CD14-positive monocyte (primary cell): ENCODE measurements at regions not wholly inside any gene's neighbourhood (a gene's known extent, or its start where the extent isn't known, plus 50 kb on each side); places are given as distances from the start of the nearest gene placed in this dataset.

Experiments
- DNase-seq, 3 donors: peaks; one replicate each; pipeline ENCODE4 v3.0.0-alpha.2; 2011 to 2022
- H2AFZ ChIP-seq: 2 replicates; pipeline ENCODE4 v1.6.0; 2012; ENCODE audit warnings: mild to moderate bottlenecking, low read depth, low read length, inconsistent platforms; ENCODE audit not compliant: insufficient read depth, poor library complexity, severe bottlenecking
- H3K27ac ChIP-seq, 2 donors: 1 replicate in 1 of 2; 2 replicates in 1 of 2; pipeline ENCODE4 v1.5.1; 2012 to 2013; ENCODE audit warnings: low read length in 2 of 2, control low read depth in 1 of 2, inconsistent platforms in 1 of 2, low read depth in 1 of 2, mild to moderate bottlenecking in 1 of 2
- H3K27me3 ChIP-seq, 2 donors: one replicate each; pipeline versions ENCODE4 v1.6.0 to v1.6.1; 2011 to 2013; ENCODE audit warnings: low read length in 2 of 2; ENCODE audit not compliant: control insufficient read depth in 2 of 2, insufficient read depth in 2 of 2
- H3K36me3 ChIP-seq, 2 donors: replicated peaks in 1 of 2; 1 replicate in 1 of 2; 2 replicates in 1 of 2; pipeline versions ENCODE4 v1.5.1 to v1.6.1; 2012 to 2013; ENCODE audit warnings: low read length in 2 of 2, control low read depth in 1 of 2, inconsistent platforms in 1 of 2, mild to moderate bottlenecking in 1 of 2; ENCODE audit not compliant: insufficient read depth in 2 of 2, control insufficient read depth in 1 of 2
- H3K4me1 ChIP-seq, 2 donors: 1 replicate in 1 of 2; 2 replicates in 1 of 2; pipeline versions ENCODE4 v1.5.1 to v1.6.1; 2012 to 2013; ENCODE audit warnings: low read length in 2 of 2, control low read depth in 1 of 2, inconsistent platforms in 1 of 2, mild to moderate bottlenecking in 1 of 2, moderate library complexity in 1 of 2; ENCODE audit not compliant: insufficient read depth in 2 of 2, control insufficient read depth in 1 of 2
- H3K4me2 ChIP-seq: replicated peaks from 2 replicates; pipeline ENCODE3; 2012; ENCODE audit warnings: low read length, moderate library complexity, mild to moderate bottlenecking; ENCODE audit not compliant: poor library complexity, severe bottlenecking; ENCODE audit errors: extremely low read depth
- H3K4me3 ChIP-seq, 3 experiments: fragments of 200-600 bp in 1 of 3; sonication (generic) in 1 of 3; replicated peaks in 1 of 3; 1 replicate in 2 of 3; 2 replicates in 1 of 3; pipeline ENCODE4 v1.5.1; 2011 to 2013; ENCODE audit warnings: low read length in 3 of 3, mild to moderate bottlenecking in 3 of 3, control low read depth in 2 of 3, low read depth in 2 of 3, inconsistent platforms in 1 of 3, moderate library complexity in 1 of 3
- H3K79me2 ChIP-seq: 2 replicates; pipeline ENCODE4 v1.6.0; 2012; ENCODE audit warnings: mild to moderate bottlenecking, control low read depth, inconsistent platforms, low read length, moderate library complexity; ENCODE audit not compliant: insufficient read depth
- H3K9ac ChIP-seq: 2 replicates; pipeline ENCODE4 v1.6.0; 2017; ENCODE audit warnings: low read length, mild to moderate bottlenecking; ENCODE audit not compliant: insufficient read depth, poor library complexity, severe bottlenecking
- H3K9me3 ChIP-seq, 2 donors: replicated peaks in 1 of 2; 1 replicate in 1 of 2; 2 replicates in 1 of 2; pipeline versions ENCODE4 v1.5.1 to v1.6.1; 2012 to 2013; ENCODE audit warnings: low read length in 2 of 2, control low read depth in 1 of 2; ENCODE audit not compliant: control insufficient read depth in 1 of 2, insufficient read depth in 1 of 2
- H4K20me1 ChIP-seq: 2 replicates; pipeline ENCODE4 v1.6.0; 2012; ENCODE audit warnings: mild to moderate bottlenecking, low read length, control low read depth, moderate library complexity; ENCODE audit not compliant: insufficient read depth
- H3K27ac Mint-ChIP-seq, 7 donors: one replicate each; pipeline ENCODE4 v1.8.0; 2020; ENCODE audit warnings: mild to moderate bottlenecking in 7 of 7, mixed read lengths in 7 of 7, moderate library complexity in 6 of 7, inconsistent platforms in 2 of 7
- H3K27me3 Mint-ChIP-seq, 3 donors: one replicate each; pipeline ENCODE4 v1.8.0; 2021 to 2022; ENCODE audit warnings: low read depth in 3 of 3, mild to moderate bottlenecking in 3 of 3, mixed read lengths in 3 of 3, moderate library complexity in 3 of 3, inconsistent platforms in 1 of 3
- H3K36me3 Mint-ChIP-seq, 2 donors: one replicate each; pipeline ENCODE4 v1.8.0; 2020; ENCODE audit warnings: mixed read lengths in 2 of 2, inconsistent platforms in 1 of 2, mild to moderate bottlenecking in 1 of 2
- H3K4me1 Mint-ChIP-seq: one replicate; pipeline ENCODE4 v1.8.0; 2020; ENCODE audit warnings: mild to moderate bottlenecking, mixed read lengths
- H3K4me3 Mint-ChIP-seq, 2 donors: one replicate each; pipeline ENCODE4 v1.8.0; 2020; ENCODE audit warnings: mild to moderate bottlenecking in 2 of 2, mixed read lengths in 2 of 2, moderate library complexity in 1 of 2
- H3K9me3 Mint-ChIP-seq, 7 donors: one replicate each; pipeline ENCODE4 v1.8.0; 2020 to 2022; ENCODE audit warnings: mixed read lengths in 7 of 7, mild to moderate bottlenecking in 6 of 7, moderate library complexity in 6 of 7, inconsistent platforms in 2 of 7
- WGBS: methylation state at CpG from one replicate; pipeline ENCODE4 v1.1.5; 2013; ENCODE audit warnings: missing lambda C conversion rate; ENCODE audit not compliant: insufficient coverage; 5-methylcytosine and 5-hydroxymethylcytosine counted together
- intact Hi-C, 2 donors: fragments of 100-400 bp; cut with micrococcal nuclease; formaldehyde crosslinking; loops; one replicate each; pipeline versions ENCODE4 v1.15.0 to v1.15.1; 2023
- TF ChIP-seq, protein P1 (sequence below): fragments of 200-600 bp; IDR thresholded peaks from one replicate; pipeline ENCODE4 v1.8.0; 2022; ENCODE audit warnings: antibody characterized with exemption, mild to moderate bottlenecking

- 67% methylated on average over 3 of the region's 8 CpGs for WGBS
- Histone ChIP-seq H3K27me3 (no peaks in the 10 kb centered on the region), H3K79me2 (no peaks in the 10 kb centered on the region), H3K4me2 (no peak overlapping the region), H3K27ac (no peak overlapping the region), H4K20me1 (no peaks in the 10 kb centered on the region), H3K4me1 (peaks cover 8% of the 10 kb centered on the region in 2 donors), H3K9ac (no peak overlapping the region), H2AFZ (no peak overlapping the region), H3K4me3 (no peak overlapping the region), H3K9me3 (no peaks in the 10 kb centered on the region), H3K36me3 (no peaks in the 10 kb centered on the region)
- Mint-ChIP-seq H3K27me3 (peaks cover 2 to 4% (median 3%) of the 10 kb centered on the region in 3 donors), H3K4me1 (peaks cover 23% of the 10 kb centered on the region), H3K27ac (no peak overlapping the region), H3K9me3 (peaks cover 0 to under 1% (median 0%) of the 10 kb centered on the region in 7 donors), H3K4me3 (no peak overlapping the region), H3K36me3 (peaks cover 0 to 4% of the 10 kb centered on the region in 2 donors)
- TF ChIP-seq, protein P1, sequence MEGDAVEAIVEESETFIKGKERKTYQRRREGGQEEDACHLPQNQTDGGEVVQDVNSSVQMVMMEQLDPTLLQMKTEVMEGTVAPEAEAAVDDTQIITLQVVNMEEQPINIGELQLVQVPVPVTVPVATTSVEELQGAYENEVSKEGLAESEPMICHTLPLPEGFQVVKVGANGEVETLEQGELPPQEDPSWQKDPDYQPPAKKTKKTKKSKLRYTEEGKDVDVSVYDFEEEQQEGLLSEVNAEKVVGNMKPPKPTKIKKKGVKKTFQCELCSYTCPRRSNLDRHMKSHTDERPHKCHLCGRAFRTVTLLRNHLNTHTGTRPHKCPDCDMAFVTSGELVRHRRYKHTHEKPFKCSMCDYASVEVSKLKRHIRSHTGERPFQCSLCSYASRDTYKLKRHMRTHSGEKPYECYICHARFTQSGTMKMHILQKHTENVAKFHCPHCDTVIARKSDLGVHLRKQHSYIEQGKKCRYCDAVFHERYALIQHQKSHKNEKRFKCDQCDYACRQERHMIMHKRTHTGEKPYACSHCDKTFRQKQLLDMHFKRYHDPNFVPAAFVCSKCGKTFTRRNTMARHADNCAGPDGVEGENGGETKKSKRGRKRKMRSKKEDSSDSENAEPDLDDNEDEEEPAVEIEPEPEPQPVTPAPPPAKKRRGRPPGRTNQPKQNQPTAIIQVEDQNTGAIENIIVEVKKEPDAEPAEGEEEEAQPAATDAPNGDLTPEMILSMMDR, result no peak
- intact Hi-C loops, result loop anchor here (10.0 kb wide), 2 partner anchors 204 to 794 kb away; no protein-coding TSS in a partner anchor
- no peak for DNase-seq
Measured at GRCh38 chr20:40948465-40949267, 80.0 kb upstream of the TOP1 start.

GRCh38 chr20:40949346-40949745, 79.3 kb upstream of the TOP1 start:
- Histone ChIP-seq H3K4me3 (no peak overlapping the region), H4K20me1 (no peaks in the 10 kb centered on the region), H3K27me3 (no peaks in the 10 kb centered on the region), H3K9ac (no peak overlapping the region), H3K9me3 (peaks cover 0 to 4% of the 10 kb centered on the region in 2 donors), H3K4me1 (peaks cover under 1 to 5% of the 10 kb centered on the region in 2 donors), H2AFZ (no peak overlapping the region), H3K79me2 (no peaks in the 10 kb centered on the region), H3K4me2 (no peak overlapping the region), H3K27ac (no peak overlapping the region), H3K36me3 (no peaks in the 10 kb centered on the region)
- Mint-ChIP-seq H3K36me3 (peaks cover 0 to 4% of the 10 kb centered on the region in 2 donors), H3K4me1 (peaks cover 20% of the 10 kb centered on the region), H3K4me3 (no peak overlapping the region), H3K27ac (no peak overlapping the region), H3K9me3 (peaks cover 0 to 5% (median 4%) of the 10 kb centered on the region in 7 donors), H3K27me3 (peaks cover 2 to 4% (median 3%) of the 10 kb centered on the region in 3 donors)
- no CpG with 5 or more reads among the region's 2 CpGs for WGBS
- TF ChIP-seq, protein P1, result no peak
- no peak for DNase-seq
- intact Hi-C loops, result loop anchor here (10.0 kb wide), 2 partner anchors 205 to 795 kb away; no protein-coding TSS in a partner anchor
